ENCODE measurements at regions not wholly inside any gene's neighbourhood (a gene's known extent, or its start where the extent isn't known, plus 50 kb on each side); places are given as distances from the start of the nearest gene placed in this dataset.

DNA sequence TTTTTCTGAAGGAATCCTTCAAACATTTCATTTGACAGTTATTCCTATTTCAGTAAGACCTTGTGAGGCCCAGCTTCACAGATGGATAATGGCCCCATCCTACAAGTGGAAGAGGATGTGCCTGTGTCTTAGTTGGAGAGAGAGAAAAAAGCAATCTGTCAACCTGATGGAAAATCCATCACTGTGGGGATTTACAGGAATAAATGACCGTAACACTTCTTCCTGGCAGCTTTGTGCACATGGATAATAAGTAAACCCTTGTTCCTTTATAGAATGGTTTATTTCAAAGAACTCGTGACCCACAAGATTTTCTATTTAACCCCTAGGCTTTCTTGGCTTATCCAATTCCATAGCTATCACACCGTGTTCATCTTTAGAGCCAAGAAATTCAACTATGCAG lies 121.4 kb upstream of the PCED1B start:
- TF ChIP-seq, protein P1, sequence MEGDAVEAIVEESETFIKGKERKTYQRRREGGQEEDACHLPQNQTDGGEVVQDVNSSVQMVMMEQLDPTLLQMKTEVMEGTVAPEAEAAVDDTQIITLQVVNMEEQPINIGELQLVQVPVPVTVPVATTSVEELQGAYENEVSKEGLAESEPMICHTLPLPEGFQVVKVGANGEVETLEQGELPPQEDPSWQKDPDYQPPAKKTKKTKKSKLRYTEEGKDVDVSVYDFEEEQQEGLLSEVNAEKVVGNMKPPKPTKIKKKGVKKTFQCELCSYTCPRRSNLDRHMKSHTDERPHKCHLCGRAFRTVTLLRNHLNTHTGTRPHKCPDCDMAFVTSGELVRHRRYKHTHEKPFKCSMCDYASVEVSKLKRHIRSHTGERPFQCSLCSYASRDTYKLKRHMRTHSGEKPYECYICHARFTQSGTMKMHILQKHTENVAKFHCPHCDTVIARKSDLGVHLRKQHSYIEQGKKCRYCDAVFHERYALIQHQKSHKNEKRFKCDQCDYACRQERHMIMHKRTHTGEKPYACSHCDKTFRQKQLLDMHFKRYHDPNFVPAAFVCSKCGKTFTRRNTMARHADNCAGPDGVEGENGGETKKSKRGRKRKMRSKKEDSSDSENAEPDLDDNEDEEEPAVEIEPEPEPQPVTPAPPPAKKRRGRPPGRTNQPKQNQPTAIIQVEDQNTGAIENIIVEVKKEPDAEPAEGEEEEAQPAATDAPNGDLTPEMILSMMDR (IDR thresholded peaks at IDR 0.05; ENCODE audit: insufficient read depth, missing control alignments): no peak
- FAIRE-seq: no peak
- no peak for DNase-seq (ENCODE audit: insufficient read length, low spot score)

DNA sequence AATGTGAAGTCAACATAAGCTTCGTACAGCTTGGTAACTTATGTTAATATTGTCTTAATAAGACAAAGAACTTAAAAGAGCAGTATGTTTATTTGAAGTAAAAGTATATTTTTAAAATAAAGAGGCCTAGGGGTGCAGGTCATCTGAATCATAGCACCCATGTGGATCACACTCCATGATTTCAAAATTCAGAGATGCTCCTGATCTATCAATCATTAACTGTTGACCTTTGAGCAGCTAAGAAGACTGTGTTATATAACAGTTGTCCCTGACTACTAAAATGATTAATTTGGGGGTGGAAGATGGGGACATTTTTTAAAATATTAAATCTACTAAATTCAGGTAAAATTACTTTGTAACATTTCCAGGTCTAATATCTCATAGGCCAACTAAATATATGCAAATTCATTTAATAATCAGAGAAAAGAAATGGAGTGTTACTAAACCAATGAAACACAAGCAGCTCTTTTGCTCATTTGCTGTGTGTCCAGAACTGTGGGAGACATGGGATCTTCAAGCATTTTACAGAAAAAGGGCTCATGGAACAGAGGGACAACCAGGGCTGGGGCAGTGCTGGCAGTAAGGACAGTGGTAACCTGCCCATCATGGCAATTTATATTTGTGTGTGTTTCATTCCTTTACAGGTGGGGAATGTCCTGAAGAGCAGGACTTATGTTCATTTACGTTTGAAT lies 120.7 kb upstream of the PCED1B start:
- DNase-seq (ENCODE audit: insufficient read length, low spot score) (no peak), FAIRE-seq (no peak)
- TF ChIP-seq, protein P1 (IDR thresholded peaks at IDR 0.05; ENCODE audit: insufficient read depth, missing control alignments): no peak

DNA sequence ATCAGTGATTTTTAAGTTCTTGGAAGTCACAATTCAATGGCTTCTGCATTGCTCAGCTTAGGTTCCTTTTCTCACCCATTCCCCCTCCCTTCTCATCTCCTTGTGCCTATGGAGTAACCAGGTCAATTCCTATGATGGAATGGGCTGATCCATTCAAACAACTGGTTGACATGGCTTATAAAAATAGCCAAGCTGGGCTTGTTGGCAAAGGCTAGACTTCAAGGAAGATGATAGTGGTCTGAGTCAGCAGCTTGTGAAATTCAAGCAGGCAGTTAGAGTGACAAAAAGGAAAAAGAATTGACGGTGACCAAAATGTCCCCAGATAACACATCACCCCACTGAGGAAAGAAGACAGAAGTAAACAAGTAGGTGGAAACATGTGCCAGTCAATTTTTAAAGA lies 119.9 kb upstream of the PCED1B start:
- DNase-seq (ENCODE audit: insufficient read length, low spot score): no peak
- no peak for FAIRE-seq
- TF ChIP-seq, protein P1 (IDR thresholded peaks at IDR 0.05; ENCODE audit: insufficient read depth, missing control alignments): no peak

DNA sequence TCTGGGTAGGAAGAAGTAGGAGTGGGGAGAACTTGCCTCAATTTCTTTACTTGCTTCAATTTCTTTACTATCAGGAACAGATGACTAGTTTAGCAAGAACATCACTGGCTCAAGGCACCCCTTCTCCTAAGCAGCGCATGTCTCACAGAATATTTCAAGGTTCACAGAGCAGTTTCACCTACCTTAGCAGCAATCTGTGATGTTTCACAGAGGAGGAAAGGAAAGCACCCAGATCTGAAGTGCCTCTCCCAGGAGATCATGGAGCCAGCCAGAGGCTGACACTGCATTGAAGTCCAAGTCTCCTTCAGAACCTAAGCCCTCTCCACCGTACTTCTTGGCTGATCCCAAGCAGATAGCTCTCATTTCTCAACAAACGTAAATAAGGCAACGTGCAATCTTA lies 118.7 kb upstream of the PCED1B start:
- FAIRE-seq (no peak), DNase-seq (ENCODE audit: insufficient read length, low spot score) (no peak)
- TF ChIP-seq, protein P1 (IDR thresholded peaks at IDR 0.05; ENCODE audit: insufficient read depth, missing control alignments): no peak

DNA sequence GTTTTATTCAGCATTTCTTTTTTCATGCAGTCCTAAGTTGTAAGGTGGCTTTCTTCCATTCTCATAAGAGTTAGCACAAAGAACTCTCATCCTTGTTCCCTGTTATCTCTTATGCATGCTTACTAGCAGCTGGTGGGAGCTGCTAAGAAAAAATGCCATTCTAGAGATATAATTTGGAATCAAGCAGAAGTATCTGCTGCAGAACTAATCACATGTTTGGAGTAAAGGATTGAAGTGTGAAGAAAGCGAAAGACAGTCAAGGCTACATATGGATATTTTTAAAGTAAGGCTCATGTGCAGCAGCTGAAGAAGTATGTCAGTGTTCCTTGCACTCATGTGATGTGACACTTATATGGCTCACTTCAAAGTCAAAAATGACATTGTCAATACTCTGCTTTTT lies 116.2 kb upstream of the PCED1B start:
- FAIRE-seq: no peak
- TF ChIP-seq, protein P1 (IDR thresholded peaks at IDR 0.05; ENCODE audit: insufficient read depth, missing control alignments): no peak
- no peak for DNase-seq (ENCODE audit: insufficient read length, low spot score)

DNA sequence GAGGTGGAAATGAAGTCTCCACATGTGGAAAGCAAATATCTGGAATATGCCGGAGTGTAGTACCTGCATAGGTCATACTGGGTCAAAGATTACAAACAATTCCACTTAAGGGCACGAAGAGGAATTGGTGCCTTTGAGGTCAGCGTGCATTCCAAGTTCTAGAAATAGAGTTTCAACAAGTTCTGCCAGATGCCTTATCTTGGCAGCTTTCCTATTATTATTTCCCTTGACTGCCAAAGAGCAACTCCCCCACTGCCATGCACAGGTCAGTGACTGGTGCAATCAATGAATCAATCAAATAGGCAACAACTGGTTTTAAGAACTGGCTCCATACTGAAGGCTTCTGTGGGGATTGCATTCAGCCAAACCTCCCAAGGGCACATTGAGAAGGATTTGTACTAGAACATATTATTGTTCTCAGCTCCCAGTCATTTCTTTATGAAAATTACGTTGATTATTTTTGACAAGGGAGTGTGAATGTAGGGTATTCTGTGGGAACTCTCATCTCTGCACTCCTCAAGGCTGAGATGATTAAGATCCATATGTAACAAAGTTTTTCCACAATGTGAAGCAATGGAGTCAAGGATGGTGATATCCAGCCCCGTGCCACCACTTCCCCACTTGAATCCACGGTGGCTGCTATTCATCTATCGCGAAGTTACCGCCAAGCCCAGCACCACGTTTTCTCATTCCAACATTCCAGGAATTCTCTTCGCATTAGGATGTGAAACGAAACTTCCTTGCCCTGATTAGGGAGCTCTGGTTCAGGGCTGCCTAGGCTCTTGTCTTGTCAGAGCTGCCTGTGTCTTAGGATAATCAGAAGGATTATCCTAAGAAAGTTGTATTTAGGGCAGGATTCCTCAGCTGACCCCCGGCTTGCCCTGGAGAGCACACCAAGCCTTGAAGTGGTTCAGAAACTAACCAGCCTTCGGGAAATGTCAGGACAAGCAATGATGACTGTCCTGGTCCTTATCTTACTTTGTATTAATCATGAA lies 115.1 kb upstream of the PCED1B start:
- no peak for DNase-seq (ENCODE audit: insufficient read length, low spot score)
- FAIRE-seq: no peak
- TF ChIP-seq, protein P1 (IDR thresholded peaks at IDR 0.05; ENCODE audit: insufficient read depth, missing control alignments): no peak
